HG03175 (cell line): ENCODE measurements at regions not wholly inside any gene's neighbourhood (a gene's known extent, or its start where the extent isn't known, plus 50 kb on each side); places are given as distances from the start of the nearest gene placed in this dataset.
"Not testable (repeated sequence)": the region's sequence is repeated elsewhere in the genome, so short reads cannot be mapped to it uniquely, and the experiment has no call there.

Experiments used
- ATAC-seq: cut with Tn5 transposase; IDR thresholded peaks from one replicate; pipeline ENCODE4 v1.9.1; 2021; ENCODE audit warnings: mild to moderate bottlenecking, moderate library complexity; ENCODE audit not compliant: unreplicated experiment

DNA sequence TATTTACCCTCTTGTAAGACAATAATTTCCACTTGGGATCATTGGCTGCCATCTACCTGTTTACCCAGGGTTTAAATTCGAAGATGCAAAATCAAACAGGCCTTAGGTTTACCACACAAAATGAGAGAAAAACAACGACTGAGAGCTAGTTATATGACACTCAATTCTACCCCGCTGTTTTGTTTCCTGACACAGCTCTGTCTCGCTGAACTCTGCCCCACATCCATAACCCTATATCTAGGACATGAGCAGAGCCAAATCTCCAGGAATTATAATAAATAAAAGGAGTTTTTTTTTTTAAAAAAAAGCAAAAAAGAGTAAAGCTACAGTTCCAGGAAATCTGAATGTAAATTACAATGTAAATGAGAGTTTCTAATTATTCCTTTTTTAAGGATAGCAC is 165.4 kb upstream of the NR2F2 start:
- no peak for ATAC-seq

DNA sequence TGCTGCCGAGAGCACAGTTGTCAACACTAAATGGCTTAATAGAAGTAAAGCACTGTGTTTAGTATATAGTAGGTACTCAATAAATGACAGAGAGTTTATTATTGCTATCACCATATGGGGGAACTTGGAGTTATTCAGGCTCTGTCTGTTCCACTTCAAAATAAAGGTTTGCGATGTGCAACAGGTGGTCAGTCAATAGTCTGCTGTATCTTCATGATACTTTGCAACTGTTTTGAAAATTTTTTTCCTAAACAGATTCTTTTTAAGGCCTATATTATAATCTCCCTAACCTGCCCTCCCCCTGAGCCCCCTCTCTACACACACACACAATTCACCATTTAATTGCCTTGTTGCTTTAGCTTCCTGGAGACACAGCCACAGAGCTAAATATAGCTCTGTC is 164.7 kb upstream of the NR2F2 start:
- ATAC-seq = no peak

DNA sequence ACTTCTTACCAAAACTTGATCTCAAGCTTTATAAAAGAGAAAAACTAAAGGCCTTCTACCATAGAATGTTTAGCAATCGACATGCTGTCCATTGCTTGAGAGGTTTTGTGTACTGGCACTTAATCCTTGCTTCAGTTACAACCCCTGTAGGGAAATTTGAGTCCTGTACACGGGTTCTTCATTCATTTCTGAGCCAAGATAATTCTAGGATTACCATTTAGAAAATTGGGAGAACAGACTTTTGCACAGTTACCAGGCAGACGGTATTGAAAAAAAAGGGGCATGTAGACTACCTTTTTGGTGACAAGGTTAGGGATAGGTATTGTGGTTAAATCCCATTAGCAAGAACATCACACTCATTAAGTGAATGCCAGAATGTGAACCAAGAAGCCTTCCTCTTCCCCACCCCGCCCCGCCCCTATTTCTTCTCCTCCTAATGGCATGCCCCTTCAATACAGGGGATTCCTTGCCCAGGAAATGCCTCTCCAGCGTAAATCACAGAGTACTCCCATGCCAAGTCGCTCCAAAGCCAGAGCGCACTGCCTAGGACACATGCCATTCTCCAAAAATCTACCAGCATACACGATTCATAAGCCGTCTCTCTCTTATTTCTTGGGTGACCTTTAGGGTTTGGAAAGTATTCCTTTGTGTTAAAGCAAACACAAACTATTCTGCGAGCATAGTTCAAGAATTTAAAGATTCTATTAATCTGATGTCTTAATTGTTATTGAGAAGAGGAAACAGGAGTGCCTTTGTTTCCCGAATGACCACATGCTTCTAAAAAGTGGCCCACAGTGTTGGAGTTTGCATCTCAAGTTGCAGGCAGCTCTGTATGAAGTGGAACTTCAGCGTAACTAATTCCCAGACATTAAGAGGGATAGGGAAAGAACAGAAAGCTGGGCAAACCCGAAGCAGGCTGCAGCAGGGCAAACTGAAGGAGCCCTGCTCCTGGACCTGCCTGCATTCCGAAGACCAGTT is 164.0 kb upstream of the NR2F2 start:
- no peak for ATAC-seq

DNA sequence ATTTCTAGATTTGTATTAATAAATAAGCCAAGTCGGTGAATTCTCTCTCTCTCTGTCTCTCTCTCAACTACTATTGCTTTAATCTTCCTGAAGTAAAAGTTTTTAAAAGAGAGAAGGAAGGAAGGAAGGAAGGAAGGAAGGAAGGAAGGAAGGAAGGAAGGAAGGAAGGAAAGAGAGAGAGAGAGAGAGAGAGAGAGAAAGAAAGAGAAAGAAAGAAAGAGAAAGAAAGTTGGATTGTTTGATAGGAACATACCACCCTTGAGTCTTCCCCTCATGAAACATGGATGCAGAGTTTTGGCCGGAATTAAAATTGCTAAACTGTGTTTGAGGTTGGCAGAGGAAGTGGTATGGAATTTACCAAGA is 159.9 kb upstream of the NR2F2 start:
- not testable (repeated sequence) for ATAC-seq

DNA sequence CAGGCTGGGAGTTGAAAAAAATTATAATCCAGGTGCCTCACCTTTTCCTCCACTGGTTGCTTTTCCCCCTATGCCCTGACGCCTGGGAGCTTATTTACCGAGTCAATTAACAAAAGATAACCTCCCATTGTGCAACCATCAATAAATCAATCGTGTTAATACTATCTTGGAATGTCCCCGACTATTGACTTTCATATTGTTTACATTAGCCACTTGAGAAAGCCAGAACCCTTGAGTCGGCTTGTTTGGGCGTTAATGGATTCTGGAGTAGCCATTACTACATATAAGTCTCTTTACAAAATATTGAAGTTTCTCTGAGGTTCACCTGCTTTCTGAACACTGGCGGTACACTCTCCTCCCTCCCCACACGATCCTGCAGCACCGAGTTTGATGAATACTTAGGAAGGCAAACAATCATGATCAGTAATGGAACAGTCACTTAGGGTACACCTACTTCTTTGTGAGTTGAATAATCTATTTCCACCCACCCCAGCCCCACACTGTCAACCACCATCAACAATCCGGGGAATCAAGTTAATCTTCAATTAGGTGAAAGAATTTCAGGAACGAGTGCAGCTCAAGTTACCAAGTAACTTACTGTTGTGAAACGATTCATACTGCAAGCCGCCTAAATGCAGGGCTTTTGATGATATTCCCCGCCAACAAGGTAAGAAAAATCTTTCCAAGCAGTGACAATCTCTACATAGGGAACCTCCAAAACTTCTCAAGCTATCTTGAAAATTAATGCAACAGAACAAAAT is 159.3 kb upstream of the NR2F2 start:
- ATAC-seq = no peak

DNA sequence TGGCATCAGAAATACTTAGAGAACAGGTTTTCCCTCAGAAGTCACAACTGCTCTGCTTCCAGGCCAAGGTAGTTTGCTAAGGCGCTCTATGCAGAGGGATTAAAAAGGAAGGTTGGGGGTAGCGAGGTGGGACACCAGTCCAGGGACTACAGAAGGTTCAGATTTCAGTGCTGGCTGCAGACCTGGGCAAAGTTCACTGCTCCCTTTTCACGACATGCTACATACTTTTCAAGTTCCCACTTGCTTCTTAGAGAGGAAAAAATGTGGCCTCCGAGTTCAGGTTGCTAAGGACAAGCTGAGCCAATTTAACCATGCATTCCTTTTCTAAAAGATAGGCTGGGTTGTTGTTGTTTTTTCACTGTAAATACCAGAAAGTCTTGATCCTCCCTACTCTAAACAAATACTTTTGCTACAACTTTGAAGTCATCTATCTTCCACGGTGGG is 158.6 kb upstream of the NR2F2 start:
- ATAC-seq = no peak

DNA sequence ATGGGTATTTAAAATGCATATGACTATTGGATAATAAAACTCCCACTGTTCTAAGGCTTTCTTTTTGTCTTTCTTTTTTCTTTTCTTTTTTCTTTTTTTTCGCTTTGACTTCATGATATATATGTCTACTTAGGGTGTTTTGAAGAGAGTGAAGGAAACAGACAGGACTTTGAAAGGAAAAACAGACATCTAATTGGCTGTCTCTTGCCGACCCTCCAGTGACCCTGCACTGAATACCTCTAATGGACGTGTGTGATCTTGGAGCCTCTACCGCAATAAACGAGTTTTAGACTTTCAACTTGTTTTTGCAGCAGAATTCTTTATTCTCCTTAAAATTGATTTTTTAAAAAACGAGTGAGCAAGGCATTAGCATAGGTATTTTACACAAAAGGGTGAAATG is 158.1 kb upstream of the NR2F2 start:
- ATAC-seq = no peak

DNA sequence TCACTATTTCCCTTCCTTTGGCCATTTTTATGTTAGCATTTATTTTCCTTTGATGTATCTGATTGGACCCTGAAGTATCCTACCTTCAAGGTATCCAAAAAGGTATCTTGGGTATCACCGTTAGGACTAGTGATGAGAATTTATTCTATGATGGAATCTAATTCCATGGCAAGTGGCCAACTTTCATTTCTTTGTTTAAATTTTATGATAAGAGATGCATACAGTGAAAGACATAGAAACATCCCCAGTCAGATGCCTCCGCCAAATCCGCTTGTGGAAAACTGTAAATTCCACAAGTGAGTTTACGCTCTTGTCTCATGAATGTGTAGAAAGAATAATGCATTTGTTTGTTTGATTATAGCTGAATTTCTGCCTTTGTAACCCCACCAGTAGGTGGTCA is 153.7 kb upstream of the NR2F2 start:
- no peak for ATAC-seq

DNA sequence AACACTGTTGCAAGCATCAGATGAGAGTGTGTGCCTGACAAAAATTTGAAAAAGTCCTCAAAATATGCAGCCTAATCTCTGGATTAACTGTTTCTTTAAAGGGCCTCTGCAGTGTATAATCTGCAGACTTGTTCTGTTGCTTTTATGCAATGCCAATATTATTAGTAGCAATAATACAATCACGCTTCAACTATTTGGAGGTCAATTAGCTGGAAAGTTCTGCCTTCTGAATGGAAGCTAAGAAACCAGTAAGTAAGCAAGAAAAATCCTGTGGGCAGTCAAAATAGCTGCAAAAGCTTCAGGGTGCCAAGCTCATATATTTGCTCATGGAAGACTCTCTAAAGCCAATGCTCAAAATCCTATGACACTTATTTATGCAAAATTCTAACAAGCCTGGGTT is 153.2 kb upstream of the NR2F2 start:
- ATAC-seq = no peak

DNA sequence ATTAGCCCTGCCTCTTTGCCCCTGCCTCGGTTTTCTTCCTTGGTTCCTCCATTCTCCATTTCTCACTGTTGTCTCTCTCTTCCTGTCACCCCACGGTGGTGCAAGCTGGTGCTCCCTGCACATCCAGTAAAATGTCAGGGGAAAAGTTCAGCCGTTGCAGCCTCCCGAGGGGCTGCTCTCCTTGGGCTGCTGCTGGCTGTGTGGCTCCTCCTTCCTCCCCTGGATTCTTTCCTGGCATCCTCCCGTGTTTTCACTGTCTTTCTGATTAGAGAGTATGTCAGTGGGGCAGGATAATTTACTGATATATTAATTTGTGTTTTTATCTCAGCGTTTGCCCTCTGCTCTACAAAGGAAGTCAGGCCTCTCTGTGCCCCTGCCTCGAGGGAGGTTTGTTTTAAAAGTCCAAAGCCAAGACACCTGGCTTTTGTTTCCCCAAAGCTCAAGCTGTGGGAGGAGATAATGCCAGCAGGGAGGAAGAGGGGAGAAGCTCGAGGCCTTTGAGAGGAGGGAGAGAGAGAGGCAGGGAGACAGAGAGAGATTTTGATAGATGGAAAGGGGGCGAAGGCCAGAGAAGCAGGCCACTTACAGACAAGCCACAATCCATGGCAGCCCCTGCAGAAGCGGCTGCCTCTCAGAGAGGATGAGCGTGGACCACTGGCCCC is 150.3 kb upstream of the NR2F2 start:
- ATAC-seq = no peak

DNA sequence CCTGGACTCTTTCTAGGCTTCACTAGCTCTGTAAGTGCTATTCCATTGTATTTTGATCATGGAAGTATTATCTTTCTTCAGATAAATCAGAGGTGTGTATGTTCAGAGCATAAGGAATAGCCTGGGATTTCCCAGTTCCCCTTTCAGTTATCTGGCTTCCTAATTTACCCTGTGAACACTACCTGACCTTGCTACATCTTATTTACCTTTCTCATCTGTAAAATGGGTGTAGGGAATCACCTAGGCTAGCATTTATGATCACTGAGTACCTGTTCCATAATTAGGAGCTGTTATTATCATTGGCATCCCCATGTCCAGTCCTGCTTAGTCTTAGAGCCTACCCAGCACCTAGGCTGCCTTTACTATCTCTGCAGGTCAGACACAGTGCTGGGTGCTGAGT is 149.3 kb upstream of the NR2F2 start:
- ATAC-seq = no peak

DNA sequence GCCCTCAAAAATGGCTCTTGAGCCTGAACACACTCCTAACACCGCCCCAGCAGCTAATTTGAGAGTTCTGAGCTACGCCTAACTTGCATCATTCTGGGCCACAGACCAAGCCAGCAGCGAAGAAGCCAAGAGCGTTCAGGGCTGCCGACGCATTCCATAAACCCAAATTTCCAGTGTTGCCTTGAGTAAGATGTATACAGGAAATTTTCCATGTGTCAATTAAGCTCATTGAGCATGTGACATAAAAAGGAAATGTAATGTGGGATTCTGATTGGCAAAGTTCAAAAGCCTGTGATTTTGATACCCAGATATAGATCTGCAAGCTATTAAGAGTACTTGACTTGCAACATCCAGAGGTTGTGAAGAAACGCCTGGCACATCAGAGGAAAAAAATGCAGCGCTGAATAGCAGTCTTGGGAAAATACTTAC is 148.6 kb upstream of the NR2F2 start:
- ATAC-seq = no peak

DNA sequence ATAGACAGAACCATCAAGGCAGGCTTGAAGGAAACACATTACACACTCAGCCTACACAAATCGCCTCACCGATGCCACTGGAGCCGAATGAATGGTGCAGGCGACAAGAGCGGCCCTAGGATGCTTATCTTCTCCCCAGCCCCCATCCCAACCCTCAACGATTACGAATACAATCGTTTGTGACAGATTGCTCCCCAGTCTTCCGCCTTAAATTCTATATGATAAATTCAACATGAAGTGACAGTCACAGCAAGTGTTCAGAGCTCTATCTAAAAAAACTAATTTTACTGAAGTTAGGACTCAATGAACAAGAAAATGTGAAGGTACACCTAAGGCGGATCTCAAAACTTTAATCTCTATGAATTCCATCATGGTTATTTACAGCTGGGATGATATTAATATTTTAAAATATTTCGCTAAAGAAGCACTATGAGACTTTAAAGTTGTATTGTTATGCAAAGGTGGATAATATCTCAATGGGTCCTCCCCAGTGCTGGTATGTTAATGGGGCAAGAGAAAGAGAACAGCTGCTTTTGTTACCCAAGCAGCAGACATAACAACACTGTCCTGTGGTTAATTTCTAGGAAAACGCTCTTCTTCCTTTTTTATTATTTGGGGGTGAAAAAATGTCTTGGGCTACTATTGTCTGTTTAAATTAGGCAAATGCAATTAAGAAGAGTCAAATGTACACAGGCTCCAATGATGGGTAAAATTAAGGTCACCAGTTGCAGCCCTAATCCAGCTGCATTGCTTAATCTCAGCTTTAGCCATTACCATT is 147.6 kb upstream of the NR2F2 start:
- ATAC-seq = no peak

DNA sequence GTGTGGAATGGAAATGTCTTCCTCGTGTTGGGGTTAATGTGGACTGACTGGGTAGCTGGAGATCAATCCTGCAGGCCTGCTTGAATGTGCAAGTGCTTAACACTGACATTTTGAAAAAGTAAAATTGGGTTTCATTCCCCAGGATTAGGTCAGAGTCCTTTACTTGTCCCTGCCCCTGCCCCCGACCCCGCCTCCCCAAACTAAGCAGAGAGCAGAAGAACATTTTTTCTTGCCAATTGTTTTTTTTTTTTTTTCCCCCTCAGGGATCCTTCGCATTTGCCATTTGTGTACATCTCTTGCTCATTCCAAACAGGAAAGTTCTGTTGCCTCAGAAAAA is 147.0 kb upstream of the NR2F2 start:
- ATAC-seq = no peak

DNA sequence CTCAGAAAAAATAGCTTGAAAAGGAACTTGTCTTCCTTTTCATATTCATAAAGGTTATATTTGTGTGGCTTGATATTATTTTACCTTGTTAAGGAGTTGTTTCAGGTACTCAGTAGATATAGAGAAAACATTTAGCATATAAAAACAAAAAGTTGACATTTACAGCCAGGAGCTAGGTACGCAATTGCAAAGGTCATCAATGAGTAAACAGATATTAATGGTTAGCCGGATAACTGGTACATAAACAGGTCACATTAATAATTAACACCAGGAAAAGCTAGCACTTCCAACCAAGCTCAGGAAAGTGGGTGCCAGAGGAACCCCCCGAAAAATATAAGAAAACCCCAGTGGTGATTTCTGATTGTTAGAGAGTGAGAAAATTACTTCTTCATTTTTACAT is 146.6 kb upstream of the NR2F2 start:
- ATAC-seq = no peak

DNA sequence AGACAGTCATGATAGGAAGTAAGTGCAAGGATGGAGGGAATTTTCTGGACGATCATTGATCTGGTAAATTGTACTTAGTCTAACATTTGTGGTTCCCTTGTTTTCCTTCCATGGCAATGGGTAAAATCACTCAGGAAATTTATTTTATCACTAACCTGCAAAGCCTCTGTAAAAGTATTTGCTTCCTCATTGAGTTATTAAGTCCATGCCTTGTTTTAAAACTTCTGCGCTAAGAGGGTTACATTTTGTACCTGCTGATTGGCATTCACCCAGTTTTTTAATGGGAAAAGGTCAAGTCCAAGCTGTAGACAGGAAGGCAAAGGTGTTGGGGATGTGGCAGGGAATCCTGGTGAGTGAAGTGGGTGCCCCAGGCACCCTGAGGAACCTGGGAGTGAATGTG is 146.2 kb upstream of the NR2F2 start:
- ATAC-seq = no peak

DNA sequence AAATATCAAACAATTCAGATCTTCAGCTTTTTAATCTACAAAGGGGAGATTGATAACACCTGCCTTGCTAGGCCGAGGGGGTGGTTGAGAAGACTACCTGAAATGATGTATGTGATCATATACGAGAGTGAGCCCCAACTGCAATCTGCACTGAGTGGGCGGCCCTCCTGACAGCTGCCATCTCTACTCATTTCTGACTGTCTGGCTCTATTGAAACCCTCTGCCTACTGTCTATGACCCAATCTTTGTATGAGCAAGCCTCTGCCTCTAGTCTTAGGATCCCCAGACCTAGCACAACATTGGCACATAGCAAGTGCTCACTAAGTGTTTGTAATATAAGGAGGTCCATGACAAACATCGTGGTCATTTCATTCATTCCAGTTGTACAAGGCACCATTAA is 144.4 kb upstream of the NR2F2 start:
- ATAC-seq = no peak

DNA sequence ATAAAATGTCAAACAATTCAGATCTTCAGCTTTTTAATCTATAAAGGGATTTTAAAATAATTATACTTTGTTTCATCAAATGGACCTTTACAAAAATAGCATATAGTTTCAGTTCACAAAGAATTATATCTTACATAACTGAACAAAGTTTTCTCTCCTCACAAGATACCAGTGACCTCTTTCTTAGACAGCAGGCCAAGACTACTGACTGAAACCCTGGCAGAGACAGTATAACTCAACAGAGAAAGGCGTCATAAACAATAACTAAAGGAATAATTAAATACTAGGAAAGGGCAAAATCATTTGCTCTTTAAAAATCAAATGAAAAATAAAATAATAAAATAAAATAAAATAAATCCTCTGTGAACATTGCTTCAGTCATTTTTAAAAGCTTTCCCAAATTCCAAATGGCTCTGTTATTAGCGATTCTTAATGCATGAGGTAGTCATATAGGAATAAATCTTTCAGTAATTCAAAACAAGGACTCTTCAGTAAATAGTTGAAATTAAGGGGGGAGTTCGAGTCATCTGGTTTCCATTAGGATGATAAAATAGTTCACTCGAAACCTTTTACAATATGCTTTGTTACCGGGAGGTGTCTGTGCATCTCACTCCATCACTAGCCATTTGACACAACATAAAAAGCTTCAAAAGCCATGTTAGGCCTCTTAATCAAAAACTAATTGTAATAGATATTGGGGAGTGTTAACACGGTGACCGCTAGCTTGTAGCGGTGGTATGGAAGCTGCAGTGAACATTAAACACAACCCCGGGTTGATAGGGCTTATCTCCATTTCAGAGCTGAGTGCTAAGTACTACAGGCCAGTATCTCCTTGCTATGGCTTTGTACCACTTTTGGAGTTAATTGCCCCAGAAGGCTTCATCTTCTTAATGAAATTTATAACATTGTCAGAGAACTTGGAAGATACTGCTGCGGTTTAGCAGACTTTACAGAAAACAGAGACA is 142.9 kb upstream of the NR2F2 start:
- ATAC-seq = no peak

DNA sequence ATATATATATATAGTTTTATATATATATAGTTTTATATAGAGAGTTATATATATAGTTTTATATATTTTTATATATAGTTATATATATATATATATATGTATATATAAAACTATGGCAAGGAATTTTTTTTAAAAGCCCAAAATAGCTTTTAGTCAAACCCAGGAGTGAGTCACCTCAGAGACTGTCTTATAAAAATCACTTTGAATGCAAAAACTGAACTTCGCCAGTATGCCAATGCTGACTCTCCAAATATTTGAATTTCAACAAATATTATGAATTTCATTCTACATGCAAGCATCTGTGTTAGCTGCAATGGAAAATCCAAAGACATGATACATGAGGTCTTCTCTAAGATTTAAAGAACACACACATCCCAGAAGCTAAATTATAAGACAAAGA is 132.8 kb upstream of the NR2F2 start:
- ATAC-seq = no peak

DNA sequence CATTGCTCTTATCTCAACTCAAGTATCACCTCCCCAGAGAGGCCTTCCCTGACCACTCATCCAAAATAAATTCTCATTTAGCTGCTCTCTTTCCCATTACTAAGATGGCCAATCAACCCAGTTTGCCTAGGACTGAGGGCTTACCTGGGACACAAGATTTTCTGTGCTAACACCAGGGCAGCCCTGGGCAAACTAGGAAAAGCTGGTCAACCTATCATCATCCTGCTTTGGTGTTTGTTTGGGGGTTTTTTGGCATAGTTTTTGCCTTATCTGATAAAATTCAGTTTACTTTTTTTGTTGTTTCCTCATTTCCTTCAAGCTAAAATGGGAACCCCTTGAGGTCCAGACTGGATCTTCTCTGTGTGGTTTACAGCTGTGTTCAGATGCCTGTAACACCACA is 131.4 kb upstream of the NR2F2 start:
- no peak for ATAC-seq
